AG04449 (cell line): ENCODE measurements at regions not wholly inside any gene's neighbourhood (a gene's known extent, or its start where the extent isn't known, plus 50 kb on each side); places are given as distances from the start of the nearest gene placed in this dataset.

Experiments
- CTCF ChIA-PET: fragments of 350-600 bp; formaldehyde crosslinking; extraction: SDS; loops from one replicate; lab custom pipeline; 2021; ENCODE audit warnings: antibody characterized with exemption; lab: Yijun Ruan, JAX
- POLR2A ChIA-PET: fragments of 400-600, 350-600 bp; formaldehyde crosslinking; extraction: SDS; loops from one replicate; lab custom pipeline; 2020; ENCODE audit warnings: antibody characterized with exemption, inconsistent platforms; lab: Yijun Ruan, JAX
- DNase-seq: peaks from one replicate; pipeline ENCODE4 v3.0.0-alpha.2; 2010; ENCODE audit warnings: low read depth, low spot score
- H3K4me3 ChIP-seq: 2 replicates; pipeline ENCODE4 v1.5.1; 2011; ENCODE audit warnings: low read depth, mild to moderate bottlenecking, control low read depth, low read length
- TF ChIP-seq, protein P1 (sequence below): IDR thresholded peaks from one replicate; pipeline ENCODE4 v1.5.1; 2011; ENCODE audit warnings: mild to moderate bottlenecking, moderate library complexity, low read length, control low read depth, inconsistent platforms; ENCODE audit not compliant: insufficient read depth; ENCODE audit errors: missing control alignments

DNA sequence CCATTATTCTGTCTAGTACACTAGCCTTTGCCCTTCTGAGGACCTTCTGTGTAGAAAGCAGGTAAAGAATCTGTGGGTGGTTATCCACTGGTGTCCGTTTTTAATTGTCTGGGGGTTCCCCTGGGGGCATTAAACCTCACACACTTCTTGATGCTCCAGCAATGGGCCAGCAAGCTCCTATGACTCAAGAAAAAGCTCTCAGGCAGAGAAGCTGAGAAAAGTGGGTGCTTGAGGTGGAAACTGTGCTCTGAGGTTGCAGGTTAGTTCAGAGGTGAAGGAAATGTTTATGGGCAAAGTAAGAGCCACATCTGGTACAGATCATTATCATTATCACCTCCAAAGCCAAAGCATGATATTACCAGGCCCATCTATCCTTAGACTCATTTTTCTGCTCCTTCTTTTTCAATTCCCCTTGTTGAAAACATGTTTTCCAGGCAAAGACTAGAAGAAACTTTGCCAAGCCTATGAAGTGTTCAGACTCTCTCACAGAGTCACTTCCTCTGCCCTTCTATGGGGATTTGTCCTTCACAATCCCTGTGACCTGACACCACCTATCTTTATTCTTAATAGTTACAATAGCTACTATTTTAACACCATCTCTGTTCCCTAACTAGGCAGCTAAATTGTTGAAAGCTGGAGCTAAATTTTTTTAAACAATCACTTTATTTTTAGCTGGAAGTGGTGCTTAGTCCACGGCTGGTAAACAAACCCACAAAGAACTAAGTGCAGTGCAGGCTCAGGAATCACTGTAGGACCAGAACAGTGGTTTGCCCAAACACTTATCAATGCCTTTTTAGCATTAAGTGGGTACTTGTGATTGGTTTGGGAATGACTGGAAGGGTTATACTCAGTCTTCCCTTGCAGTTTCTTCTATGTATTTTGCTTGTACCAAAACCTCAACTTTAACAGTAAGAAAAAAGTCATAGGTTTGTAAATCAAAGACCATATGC lies 512.8 kb upstream of the POU3F3 start:
- CTCF ChIA-PET, result no interaction called here

DNA sequence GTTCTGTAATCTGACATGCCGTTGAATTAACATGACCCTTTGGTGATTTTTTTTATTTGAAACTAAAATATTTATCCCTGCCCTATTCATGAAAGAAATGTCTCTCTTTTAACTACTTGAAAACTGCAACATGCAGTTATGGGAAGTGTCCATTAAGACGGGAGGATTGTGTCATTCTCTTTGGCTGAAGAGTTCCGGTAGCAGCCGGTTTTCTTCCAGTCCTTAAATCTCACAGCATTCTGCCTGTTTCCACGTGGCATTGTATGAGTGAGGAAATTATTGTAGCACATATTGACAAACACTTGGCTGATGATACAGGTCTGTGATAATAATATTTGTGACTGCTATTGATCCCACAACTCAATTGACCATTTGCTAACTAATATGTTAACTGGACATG lies 509.6 kb upstream of the POU3F3 start:
- no peak for DNase-seq
- CTCF ChIA-PET, result no interaction called here
- H3K4me3 ChIP-seq, result no peak overlapping the region
- TF ChIP-seq, protein P1, sequence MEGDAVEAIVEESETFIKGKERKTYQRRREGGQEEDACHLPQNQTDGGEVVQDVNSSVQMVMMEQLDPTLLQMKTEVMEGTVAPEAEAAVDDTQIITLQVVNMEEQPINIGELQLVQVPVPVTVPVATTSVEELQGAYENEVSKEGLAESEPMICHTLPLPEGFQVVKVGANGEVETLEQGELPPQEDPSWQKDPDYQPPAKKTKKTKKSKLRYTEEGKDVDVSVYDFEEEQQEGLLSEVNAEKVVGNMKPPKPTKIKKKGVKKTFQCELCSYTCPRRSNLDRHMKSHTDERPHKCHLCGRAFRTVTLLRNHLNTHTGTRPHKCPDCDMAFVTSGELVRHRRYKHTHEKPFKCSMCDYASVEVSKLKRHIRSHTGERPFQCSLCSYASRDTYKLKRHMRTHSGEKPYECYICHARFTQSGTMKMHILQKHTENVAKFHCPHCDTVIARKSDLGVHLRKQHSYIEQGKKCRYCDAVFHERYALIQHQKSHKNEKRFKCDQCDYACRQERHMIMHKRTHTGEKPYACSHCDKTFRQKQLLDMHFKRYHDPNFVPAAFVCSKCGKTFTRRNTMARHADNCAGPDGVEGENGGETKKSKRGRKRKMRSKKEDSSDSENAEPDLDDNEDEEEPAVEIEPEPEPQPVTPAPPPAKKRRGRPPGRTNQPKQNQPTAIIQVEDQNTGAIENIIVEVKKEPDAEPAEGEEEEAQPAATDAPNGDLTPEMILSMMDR, result no peak
- POLR2A ChIA-PET, result no interaction called here

More for the DNA sequence above, 512.8 kb upstream of the POU3F3 start:
- TF ChIP-seq, protein P1, result no peak
- POLR2A ChIA-PET, result no interaction called here
- DNase-seq, result no peak
- no peak overlapping the region for H3K4me3 ChIP-seq

DNA sequence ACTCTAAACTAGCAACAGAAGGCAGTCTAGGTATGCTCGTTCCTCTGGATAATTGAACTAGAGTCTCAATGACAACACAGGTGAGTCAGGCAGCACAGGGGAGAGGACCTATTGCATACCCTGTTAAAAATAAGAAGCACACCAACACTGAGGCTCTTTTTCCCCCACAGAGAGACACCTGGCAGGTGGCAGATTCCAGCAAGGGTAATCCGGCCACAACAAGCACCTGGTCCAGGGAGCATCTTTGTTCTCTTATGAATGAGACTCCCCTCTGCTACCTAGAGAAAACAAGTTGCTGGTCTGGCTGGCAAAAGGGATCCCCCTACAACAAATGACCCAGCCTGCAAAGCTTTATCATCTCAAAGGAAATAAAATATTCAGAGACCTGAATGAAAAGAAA lies 508.9 kb upstream of the POU3F3 start:
- CTCF ChIA-PET, result no interaction called here
- no peak for DNase-seq
- TF ChIP-seq, protein P1, result no peak
- POLR2A ChIA-PET, result no interaction called here
- no peak overlapping the region for H3K4me3 ChIP-seq

DNA sequence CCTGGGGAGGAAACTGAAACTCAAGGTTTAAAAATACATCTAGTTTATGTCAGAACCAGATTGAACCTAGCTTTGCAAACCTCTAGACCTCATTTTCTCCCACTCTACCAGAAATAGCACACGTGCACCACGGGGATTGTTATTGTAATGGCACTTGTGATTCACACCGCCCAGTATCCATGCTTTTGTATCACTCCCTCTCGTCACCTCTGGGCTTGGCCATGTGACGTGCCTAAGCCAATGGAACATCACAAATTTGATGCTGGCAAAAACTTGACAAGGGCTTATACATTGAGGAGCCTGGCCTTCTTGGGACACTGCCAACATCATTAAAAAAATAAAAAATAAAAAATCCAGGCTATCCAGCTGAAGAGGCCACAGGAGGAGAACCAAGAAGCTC lies 495.8 kb upstream of the POU3F3 start:
- no peak overlapping the region for H3K4me3 ChIP-seq
- ChIA-PET POLR2A (no interaction called here), CTCF (no interaction called here)
- TF ChIP-seq, protein P1, result no peak
- DNase-seq, result no peak

DNA sequence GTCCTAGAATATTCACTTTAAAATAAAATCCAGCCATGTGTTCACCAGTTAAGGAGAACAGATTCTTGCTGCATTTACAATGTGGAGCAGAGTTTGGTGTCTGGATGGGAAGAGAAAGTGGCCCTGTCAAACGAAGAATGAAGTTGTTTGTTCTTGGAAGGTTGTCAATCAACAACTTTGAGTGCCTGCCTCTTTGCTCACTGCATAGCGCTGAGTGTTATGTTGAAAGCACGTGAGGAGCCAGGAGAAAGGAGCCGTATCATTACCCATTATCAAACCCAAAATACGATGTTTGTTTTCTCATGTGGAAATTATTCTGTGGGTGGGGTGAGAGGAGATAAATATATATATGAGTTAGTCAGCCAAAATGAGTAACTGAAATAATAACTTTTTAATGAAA lies 492.5 kb upstream of the POU3F3 start:
- ChIA-PET CTCF (no interaction called here), POLR2A (no interaction called here)
- TF ChIP-seq, protein P1, result no peak
- DNase-seq, result no peak
- no peak overlapping the region for H3K4me3 ChIP-seq

DNA sequence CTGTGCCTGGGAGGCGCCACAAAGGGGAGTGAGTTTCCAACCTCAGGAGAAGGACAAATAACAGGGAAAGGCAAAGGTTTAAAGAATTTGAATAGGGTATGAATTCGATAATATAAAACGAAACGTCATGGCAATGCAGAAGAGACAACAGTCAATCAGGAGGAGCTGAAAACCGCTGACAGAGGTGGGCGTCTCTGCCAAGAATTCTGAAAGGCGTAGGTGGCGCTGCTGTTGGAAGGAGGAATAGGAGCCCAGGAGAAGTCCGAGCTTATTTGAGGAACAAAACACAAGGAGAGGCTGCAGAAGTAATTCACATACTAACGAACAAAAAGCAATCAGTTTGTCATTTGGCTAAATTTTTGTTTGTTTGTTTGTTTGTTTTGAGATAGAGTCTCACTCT lies 485.8 kb upstream of the POU3F3 start:
- ChIA-PET CTCF (no interaction called here), POLR2A (no interaction called here)
- no peak for DNase-seq

More for the DNA sequence above, 485.8 kb upstream of the POU3F3 start:
- TF ChIP-seq, protein P1, result no peak
- H3K4me3 ChIP-seq, result no peak overlapping the region
